NCI-H146 treated with DMSO at 0.1 percent for 48 hours (cell line): ENCODE measurements at regions not wholly inside any gene's neighbourhood (a gene's known extent, or its start where the extent isn't known, plus 50 kb on each side); places are given as distances from the start of the nearest gene placed in this dataset.

ENCODE experiments used
- DNase-seq: peaks from one replicate; lab custom pipeline; 2025; ENCODE audit not compliant: unreplicated experiment; lab: John Stamatoyannopoulos, UW

GRCh38 chr6:15960740-15961634 lies 167.9 kb upstream of the MYLIP start:
- no peak for DNase-seq

GRCh38 chr6:15957655-15958169 lies 171.2 kb upstream of the MYLIP start:
- no peak for DNase-seq

DNA sequence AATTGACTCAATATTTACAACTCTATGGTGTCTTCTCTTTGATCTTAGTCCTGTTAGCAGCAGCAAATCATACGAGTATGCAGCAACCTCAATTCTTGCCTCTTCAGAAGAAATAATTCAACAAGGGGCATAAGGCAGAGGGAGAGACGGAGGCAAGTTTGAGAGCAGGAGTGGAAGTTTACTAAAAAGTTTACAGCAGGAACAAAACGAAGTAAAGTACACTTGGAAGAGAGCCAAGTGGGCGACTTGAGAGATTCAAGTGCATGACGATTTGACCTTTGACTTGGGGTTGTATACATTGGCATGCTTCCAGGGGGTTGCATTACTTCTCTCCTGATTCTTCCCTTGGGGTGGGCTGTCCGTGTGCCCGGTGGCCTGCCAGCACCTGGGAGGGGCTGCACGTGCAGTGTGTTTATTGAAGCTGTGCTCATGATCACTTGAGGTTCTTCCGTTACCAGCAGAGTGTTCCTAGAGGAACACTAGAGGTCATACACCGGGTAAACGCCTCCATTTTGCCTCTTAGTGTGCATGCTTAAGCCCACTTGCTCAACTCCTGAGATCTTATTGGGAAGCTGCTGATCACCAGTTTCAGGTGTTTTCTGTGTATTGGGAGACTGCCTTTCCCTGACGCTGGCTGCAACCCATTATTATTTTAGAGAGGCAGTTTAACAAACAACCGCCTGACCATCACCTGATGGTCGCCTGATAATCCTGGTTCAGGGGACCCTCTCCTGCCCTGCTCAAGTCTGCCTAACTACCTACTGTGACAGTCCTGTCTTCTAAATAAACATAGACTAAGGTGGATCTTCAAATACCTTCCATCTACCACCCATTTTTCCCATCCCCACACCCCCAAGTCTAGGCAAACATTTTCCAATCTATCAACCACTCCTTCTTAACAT lies 172.4 kb upstream of the MYLIP start:
- no peak for DNase-seq

DNA sequence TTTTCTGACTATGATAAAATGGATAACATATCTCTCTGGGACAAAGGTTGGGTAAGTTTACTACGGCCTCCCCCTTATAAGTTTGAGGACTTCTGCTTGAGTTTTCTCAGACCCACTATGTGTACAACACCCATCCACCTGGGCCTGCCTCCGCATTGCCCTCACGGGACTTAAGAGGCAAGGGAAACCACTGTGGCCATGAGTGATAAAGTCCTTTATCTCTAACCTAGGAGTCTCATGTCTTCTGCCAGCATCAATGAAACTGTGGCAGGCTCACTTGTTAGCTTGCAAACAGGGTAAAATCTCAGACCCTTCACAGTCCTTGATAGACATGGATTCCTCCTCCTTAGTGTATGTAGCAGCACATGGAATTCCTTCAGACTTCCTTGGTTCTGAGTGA lies 173.4 kb upstream of the MYLIP start:
- DNase-seq = no peak

DNA sequence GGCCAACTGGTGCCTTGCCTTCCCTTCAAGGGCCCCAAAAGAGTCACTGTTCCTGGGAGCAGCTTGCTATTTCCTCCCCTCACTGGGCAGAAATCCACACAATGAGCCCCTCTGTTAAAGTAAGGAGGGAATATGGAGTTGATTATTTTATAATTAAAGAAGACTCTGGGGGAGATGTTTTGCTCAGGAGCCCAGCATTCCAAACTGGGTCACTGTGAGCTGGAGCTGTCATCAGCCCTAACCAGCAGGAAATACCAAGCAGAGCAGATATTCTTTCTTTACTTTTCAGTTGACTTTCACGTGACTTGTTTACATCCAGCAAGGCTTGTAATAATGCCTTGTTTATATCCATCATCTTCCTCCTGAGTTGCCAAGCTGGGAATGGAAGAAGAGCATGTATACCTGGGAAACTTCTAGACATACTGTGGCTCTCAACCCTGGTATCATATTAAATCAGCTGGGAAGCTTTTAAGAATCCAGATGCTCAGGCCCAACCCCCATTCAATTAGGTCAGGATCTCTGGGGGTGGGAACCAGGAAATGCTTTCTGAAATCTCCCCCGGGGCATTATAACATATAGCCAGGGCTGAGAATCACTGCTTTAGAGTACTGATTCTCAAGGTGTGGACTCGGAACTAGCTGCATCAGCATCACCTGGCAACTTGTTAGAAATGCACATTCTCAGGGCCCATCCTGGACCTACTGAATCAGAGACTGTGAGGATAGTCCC lies 175.6 kb upstream of the MYLIP start:
- no peak for DNase-seq

GRCh38 chr6:15952231-15953151 lies 176.4 kb upstream of the MYLIP start:
- no peak for DNase-seq

DNA sequence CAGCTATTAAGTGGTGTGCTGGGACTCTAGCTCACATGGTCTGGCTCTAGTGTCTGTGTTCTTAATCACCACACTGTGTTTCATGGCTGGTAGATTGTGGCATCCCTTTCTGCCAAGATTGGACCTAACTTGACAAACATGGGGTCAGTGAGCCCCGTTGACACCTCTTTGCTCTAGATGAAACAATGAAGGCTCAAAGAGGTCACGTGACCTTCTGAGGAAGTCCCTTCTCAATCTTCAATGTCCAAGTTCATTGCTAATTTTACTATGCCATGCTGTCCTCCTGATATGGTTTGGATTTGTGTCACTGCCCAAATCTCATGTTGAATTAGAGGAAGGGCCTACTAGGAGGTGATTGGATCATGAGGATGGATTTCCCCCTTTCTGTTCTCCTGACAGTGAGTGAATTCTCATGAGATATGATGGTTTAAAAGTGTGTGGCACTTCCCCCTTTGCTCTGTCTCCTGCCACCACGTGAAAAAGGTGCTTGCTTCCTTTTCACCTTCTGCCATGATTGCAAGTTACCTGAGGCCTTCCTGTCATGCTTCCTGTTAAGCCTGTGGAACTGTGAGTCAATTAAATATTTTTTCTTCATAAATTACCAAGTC lies 177.8 kb upstream of the MYLIP start:
- no peak for DNase-seq

GRCh38 chr6:15949982-15950381 lies 178.9 kb upstream of the MYLIP start:
- DNase-seq = peak; percentile 81

DNA sequence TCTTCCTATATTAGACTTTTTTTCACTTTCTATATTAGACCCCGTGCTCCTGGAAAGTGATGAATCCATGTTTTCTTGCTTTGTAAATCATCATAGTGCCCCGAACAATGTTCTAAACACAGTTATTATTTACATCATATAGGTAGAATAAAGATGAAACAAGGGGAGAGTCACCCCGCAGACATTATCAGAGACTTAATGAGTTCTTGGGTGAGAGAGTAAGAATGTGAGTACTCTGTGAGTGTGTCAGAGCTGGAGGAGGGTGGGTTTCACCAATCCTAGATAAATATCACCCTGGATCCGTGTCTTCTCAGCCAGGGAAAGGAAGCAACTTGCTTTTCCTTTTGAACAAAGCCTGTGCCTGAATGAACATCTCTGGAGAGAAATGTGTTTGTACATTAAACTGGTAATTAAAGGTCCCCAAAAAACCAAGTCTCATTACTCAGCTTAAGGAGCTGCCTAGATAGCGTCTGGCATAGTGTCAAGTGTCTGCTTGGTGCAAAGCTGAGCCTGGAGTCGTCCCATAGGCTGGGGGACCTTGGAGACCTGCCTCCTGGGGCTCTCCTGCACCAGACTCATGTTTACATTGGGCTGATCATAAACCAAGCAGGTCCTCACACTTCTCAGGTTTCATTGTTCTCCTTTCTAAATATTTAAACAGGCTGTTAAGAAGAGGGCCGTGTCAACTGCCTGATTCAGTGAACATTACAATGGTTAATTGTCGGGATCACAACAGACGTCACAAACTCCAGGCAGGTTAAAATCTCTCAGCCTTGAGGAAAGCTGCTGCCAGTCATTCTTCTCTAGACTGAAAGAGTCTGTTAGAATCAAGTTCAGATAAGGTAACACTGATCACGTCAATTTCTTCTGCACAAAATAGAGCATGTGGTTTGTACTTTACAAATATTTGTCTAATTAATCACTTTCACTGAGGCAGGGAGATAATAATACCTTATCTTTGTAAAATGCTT lies 179.7 kb upstream of the MYLIP start:
- DNase-seq = peak; percentile 99

- no peak for DNase-seq
Observed at GRCh38 chr6:15947923-15948322, 181.0 kb upstream of the MYLIP start.

DNA sequence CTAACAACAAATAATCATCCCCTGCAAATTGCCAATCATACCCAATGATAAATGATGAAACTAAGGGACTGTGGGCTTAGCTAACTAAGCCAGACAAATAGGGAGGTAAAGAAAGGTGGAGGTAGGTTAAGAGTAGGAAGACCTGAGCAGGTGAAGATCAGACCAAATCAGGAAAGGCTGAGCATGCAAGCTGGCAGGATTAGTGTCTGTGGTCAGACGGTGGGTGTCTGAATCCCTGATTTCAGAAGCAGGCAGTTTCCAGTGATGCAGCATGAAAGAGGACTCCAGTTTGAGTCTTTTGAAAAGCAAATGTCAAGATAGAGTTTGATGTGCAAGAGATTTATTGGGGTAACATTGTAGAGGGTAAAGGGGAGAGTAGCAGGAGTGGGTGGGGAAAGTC lies 181.4 kb upstream of the MYLIP start:
- DNase-seq = no peak

GRCh38 chr6:15946701-15947385 lies 182.0 kb upstream of the MYLIP start:
- no peak for DNase-seq

GRCh38 chr6:15945593-15946159 lies 183.2 kb upstream of the MYLIP start:
- no peak for DNase-seq

- DNase-seq = no peak
Observed at GRCh38 chr6:15943423-15943822, 185.5 kb upstream of the MYLIP start.

GRCh38 chr6:15941168-15941567 lies 187.7 kb upstream of the MYLIP start:
- no peak for DNase-seq

GRCh38 chr6:15938107-15938506 lies 190.8 kb upstream of the MYLIP start:
- no peak for DNase-seq

DNA sequence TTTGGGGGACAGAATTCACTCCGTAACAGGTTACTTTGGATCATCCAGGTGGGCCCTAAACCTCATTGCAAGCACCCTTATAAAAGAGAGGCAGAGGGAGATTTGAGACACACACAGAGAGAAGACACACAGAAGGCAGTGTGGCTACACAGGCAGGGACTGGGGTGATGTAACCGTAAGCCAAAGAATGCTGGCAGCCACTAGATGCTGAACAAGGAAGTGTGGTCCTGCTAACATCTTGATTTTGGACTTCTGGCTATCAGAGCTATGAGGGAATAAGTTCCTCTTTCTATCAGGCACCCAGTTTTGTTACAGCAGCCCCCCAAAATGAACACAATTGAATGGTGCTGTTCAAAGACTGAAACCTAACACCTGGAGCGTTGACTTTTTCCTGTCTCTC lies 191.3 kb upstream of the MYLIP start:
- no peak for DNase-seq

DNA sequence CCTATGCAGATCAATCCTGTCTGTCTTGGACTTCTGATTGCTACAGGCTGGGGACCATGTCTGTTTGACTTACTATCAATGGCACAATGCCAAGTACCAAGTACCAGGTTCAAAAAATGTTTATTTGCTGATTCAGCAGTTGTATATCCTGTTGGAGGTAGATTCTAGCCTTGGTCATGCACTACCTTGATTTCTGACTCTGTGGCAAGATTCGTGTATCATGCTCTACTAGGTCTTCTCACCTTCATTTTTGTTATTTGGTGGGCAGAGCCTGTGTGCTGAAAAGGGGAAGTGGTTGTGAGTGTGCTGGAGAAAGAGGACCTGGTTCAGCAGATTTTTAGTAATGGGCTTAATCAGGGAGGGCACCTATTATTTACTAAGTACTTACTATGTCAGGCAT lies 192.4 kb upstream of the MYLIP start:
- no peak for DNase-seq
